ENCODE measurements at regions not wholly inside any gene's neighbourhood (a gene's known extent, or its start where the extent isn't known, plus 50 kb on each side); places are given as distances from the start of the nearest gene placed in this dataset.

- no peak for TF ChIP-seq POLR2A (IDR thresholded peaks at IDR 0.05)
- TF ChIP-seq, protein P1, sequence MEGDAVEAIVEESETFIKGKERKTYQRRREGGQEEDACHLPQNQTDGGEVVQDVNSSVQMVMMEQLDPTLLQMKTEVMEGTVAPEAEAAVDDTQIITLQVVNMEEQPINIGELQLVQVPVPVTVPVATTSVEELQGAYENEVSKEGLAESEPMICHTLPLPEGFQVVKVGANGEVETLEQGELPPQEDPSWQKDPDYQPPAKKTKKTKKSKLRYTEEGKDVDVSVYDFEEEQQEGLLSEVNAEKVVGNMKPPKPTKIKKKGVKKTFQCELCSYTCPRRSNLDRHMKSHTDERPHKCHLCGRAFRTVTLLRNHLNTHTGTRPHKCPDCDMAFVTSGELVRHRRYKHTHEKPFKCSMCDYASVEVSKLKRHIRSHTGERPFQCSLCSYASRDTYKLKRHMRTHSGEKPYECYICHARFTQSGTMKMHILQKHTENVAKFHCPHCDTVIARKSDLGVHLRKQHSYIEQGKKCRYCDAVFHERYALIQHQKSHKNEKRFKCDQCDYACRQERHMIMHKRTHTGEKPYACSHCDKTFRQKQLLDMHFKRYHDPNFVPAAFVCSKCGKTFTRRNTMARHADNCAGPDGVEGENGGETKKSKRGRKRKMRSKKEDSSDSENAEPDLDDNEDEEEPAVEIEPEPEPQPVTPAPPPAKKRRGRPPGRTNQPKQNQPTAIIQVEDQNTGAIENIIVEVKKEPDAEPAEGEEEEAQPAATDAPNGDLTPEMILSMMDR (IDR thresholded peaks at IDR 0.05), result no peak
Measured at GRCh38 chr11:111186308-111186915, 59.1 kb upstream of the POU2AF2 start.
